ENCODE measurements at regions not wholly inside any gene's neighbourhood (a gene's known extent, or its start where the extent isn't known, plus 50 kb on each side); places are given as distances from the start of the nearest gene placed in this dataset.
"Not testable (repeated sequence)": the region's sequence is repeated elsewhere in the genome, so short reads cannot be mapped to it uniquely, and the experiment has no call there.

DNA sequence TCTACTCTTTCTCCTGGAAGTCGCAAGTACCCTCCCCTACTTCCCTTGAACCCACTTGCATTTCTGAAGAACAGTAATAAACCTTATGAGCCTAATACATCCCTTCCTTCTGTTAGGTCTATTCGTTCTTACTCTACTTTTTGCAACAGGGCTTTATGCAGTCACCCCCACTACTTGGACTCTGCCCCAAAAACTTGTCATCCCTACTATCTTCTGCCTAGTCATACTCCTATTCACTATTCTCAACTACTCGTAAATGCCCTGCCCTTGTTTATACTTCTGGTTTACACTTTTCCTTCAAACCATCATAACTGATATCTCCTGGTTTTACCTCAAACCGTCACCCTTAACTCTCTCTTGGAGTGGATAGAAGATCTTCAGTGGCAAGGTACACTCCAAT lies 55.2 kb upstream of the SLIT2 start:
- no peak for DNase-seq

DNA sequence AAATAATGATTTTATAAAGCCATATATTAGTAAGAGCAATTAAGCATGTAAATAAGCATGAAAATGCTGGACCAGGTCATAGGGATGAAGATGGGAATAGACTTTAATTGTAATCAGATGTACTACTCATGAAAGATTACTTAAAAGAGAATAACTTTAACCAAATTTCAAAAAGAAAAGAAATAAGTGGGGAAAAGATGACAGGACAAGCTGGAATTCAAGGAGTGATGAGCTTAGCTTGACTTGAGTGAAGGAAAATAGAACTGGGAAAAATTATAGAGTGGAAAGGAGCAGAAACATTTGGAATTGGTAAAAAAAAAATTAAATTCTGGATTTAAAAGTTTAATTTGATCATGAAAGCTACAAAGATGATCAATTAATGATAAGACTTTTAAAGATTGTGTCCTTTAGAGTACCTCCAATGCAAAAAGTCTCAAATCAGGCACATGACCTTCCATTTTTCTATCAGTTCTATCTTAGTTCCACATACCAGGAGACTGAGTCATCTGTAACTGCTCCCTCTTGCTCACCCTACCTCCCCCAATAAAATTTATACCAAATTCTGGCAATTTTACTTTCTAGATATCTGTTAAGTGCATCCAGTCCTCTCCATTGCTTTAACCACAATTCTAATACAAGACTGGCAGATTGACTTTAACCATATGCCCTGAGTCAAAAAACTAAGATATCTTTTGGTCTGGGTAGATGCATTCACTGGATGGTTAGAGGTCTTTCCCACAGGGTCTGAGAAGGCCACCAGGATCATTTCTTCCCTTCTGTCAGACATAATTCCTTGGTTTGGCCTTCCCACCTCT lies 56.4 kb upstream of the SLIT2 start:
- DNase-seq: no peak

DNA sequence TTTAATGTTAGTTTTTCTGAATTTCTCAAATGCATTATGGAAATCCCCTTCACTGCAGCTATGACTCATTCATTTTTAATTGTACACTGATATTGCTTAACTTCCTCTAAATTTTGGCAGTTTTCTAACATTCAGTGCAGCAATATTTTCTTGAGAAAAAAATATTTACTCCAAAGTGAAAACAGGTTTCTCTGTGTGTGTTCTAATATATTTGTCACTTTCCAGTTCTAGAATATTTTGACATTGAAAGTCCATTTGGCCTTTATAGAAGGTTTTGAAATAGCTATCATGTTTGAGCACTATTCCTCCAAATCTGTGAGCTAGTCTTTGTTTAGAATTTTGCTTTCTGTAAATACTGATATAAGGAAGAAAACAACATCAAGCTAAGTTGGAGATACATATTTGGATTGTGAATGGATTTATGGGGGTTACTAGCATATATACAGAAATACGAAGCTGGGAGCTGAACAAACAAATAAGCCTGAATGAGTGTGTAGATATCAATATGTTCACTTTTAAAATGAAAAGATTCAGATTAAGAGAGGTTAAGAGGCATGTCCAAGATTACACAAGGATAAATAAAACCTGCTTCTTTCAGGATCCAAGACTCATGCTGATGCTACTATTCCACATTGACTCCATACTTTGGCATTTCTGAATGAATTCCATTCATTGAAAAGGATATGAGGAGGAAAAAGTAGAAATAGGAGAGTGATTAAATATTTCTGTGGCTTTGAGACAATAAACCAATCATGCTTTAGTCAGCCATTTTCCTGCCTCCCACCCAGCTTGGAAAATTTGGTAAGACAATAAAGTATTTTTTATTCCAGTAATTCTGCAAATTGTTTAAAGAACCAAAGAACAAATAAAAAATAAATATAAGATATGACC lies 57.3 kb upstream of the SLIT2 start:
- no peak for DNase-seq

DNA sequence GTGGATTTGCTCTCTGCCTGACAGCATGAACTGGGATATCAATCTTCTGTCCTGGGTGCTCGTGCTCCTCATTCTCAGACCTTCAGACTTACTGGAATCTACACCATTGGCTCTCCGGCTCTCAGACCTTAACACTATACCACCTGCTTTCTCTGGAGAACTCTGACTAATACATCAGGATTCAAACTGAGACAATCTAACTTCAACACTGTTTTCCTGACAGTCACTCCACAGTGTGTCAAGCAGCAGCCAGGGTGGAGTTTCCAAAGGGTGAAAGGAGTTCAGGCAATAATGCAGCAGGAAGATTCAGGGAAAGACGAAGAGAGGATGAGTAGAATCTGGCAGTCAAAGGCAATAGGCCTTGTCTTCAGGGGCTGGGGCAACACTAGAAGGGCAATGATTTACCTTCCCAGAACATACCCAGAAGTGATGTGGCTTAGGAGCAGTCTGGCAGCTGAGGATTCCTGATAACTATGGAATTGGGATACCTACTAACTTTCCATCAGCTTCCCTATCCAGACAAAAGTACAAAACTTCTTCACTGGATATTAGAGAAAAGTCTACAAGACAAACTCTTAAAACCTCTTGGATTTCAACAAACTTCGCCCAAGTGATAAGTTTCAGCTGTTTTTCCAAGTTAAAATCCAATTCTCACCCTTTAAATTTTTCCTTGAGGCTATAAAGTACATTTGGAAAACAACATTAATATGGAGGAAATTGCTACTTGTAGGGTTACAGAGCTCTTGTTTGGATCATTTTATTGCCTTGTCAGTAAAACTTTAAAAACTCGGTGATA lies 58.4 kb upstream of the SLIT2 start:
- no peak for DNase-seq

DNA sequence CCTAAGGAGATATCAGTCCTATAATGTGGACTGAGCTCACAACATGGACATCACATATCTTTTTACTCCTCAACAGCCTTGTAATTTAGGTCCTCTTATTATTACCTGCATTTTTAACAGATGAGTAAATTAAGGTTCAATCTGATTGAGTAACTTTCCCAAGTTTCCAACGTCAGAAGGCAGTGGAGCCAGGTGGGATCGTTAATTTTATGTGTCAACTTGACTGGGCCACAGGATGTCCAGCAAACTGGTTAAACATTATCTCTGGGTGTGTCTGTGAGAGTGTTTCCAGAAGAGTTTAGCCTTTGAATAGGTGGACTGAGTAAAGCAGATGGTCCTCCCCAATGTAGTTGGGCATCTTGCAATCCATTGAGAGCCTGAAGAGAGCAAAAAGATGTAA lies 59.0 kb upstream of the SLIT2 start:
- DNase-seq: no peak

DNA sequence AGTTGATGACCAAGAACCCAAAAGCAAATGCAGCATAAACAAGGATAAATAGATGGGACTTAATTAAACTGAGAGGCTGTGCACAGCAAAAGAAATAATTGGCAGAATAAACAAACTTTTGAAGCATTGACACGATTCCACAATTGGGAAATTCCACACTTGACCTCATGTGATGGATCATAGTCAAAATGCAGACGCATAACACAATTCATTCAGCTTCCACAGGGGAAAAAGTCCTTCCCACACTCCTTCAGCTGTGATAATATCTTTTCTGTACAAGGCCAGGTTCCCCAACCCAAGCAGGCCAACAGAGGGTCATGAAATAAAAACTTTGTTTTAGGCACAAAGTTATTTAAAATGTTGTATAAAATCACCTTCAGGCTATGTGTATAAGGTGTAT lies 66.6 kb upstream of the SLIT2 start:
- DNase-seq: no peak

DNA sequence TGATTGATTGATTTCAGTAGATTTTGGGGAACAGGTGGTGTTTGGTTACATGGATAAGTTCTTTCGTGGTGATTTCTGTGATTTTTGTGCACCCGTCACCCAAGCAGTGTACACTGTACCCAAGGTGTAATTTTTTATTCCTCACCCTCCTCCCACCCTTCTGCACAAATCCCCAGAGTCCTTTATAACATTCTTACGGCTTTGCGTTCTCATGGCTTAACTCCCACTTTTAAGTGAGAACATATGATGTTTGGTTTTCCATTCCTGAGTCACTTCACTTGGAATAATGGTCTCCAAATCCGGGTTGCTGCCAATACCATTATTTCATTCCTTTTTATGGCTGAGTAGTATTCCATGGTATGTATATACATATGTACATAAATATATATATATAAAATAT lies 68.6 kb upstream of the SLIT2 start:
- not testable (repeated sequence) for DNase-seq

DNA sequence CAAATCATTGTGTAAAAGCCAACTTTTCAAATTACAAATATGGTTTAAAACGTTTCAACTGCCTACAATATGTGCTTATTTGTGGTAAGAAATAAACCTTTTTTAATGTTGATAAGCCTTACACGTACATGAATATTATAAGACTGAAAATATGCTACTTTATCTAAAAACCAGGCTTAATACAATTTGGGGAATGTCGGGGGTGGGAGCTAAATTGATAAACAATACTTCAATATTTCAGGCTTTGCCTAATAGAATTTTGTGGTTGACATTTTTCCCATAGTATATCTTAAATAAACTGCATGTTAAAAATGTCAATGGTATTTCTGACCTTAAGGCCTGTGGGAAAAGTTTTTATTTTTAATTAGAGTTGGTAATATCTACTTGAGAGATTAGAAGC lies 69.8 kb upstream of the SLIT2 start:
- DNase-seq: no peak

DNA sequence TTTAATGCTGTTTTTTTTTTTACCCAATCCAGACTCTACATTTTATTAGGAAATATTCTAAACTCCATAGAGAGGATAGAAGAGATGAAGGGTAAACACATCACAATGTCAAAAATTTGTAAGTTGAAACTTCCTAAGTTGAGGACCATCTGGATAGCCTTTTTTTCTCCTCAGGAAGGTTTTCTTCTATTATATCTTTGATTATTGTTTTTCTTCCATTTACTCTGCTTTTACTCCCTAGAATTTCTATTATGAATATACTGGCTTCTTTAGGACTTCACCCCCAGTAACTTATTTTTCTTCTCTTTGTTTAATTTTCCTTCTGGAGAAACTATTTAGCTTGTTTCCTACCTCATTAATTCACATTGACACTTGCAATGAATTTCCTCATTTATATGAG lies 71.2 kb upstream of the SLIT2 start:
- DNase-seq: no peak

DNA sequence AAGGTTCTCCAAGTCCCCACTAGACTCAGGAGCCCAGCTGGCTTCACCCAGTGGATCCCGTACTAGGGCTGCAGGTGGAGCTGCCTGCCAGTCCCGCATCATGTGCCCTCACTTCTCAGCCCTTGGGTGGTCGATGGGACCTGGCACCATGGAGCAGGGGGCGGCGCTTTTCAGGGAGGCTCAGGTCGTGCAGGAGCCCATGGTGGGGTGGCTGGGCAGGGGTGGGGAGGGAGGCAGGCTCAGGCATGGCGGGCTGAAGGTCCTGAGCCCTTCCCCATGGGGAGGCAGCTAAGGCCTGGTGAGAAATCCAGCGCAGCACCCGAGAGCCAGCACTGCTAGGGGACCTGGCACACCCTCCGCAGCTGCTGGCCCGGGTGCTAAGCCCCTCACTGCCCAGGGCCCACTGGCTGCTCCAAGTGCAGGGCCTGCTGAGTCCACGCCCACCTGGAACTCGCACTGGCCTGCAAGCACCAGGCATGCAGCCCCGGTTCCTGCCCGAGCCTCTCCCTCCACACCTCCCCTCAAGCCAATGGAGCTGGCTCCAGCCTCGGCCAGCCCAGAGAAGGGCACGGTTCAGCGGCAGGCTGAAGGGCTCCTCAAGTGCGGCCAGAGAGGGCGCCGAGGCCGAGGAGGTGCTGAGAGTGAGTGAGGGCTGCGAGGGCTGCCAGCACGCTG lies 72.7 kb upstream of the SLIT2 start:
- no peak for DNase-seq

DNA sequence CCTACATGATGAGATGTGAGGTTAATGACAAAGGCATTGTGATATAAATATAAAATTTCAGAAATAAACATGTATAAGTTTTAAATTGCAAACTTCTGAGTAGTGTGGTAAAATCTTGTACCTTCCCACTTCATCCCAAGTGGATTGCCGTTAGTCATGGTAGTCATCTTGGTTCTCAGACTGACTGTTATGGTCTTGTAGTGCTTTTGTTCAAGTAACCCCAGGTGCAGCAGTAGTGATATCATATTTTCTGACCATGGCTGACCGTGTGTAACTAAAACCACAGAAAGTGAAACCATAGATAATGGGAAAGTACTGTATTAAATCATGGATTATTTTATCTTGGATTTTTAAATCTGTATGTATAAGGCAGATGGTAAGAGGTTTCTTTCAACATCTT lies 74.8 kb upstream of the SLIT2 start:
- DNase-seq: no peak

DNA sequence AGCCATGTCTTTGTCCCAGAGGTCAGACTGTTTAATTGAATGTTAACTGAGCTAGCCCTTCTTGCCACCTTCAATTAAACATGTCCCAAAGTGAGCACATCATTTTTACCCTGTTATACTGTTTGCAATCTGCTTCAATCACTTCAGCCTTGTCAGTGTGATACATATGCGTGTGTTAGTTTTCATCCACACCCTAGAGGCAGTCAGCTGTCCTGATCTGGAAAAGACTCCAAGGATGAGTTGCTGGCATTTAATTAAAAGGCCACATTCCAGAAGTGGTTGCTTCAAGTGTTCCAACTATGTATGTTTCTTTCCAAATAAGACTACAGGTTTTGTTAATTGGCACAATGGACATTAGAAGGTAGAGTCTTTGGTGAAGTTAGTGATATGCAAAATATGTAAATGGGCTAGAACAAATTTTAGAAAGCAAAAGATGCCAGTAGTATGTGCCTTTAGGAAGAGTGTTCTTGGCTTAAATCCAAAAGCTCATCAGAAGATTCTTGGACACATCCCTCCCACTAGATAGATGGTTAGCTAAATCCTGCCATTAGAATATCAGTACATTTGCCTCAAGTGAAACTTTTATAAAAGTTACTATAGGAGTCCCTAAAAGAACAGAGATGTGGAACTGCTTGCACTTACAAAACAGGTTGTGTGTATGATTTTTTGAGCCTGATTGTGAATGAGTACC lies 79.5 kb upstream of the SLIT2 start:
- DNase-seq: no peak

DNA sequence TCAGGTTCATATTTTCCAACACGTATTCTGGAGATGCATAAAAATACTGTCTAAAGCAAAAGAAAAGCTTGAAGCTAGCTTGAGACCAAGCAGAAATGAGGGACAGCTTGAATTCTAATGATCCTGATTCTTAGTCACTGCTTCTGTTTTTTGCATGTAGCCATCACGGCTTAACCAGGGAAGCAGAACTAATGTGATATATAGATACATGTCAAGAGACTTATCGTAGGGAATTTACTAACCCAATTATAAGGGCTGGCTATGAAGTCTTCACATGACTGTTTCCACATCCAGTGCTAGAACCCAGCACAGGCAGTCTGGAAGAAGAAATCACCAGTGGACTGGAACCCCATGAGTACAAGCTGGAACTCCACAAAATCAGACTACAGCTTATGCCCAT lies 85.2 kb upstream of the SLIT2 start:
- DNase-seq: no peak

DNA sequence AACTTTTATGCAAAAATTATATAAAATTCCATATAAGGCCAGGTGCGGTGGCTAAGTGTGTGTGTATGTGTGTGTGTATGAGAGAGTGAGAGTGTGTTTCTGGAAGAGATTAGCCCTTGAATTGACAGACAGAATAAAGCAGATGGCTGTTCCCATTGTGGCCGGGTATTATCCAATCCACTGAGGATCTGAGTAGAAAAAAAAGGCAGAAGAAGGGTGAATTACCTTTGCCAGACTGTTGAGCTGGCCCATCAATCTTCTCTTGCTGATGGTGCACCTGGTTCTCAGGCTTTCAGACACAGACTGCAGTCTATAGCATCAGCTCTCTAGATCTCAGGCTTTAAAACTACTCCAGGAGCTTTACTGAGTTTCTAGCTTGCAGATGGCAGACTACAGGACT lies 92.2 kb upstream of the SLIT2 start:
- no peak for DNase-seq

DNA sequence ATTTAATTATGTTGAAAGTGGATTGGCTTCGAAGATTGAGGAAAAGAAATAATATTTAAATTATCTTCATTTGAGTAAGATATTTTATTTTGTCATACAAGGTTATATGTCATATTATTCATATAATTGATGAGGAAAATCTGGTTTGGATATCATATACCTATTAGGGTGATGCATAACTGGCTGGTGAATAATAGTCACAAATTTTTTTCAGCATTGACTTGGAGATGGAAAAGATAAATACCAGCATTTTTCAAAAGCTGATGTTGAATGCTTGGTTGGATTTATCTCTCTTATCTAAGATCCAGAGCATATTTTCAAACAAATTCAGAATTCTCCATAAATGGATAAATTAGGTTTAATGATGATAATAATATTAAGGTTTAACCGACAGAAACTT lies 93.5 kb upstream of the SLIT2 start:
- DNase-seq: no peak

DNA sequence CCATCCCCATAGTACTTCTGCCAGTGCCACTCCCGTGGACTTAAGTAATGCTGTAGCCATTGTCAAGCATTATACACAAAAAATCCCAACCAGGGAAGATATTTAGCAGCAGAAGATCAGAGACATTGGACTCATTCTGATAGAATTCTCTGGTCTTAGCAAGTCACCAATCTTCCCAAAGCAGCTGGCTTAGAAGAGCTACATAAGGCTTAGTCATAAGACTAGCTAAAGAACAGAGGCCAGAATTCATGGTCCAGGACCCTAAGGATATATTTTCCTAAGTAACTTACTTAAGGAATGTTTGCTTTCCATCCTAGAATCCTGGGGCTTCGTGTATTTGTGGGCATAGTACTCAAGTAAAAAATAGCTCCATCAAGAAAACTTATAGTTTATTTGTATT lies 100.3 kb upstream of the SLIT2 start:
- DNase-seq: no peak

DNA sequence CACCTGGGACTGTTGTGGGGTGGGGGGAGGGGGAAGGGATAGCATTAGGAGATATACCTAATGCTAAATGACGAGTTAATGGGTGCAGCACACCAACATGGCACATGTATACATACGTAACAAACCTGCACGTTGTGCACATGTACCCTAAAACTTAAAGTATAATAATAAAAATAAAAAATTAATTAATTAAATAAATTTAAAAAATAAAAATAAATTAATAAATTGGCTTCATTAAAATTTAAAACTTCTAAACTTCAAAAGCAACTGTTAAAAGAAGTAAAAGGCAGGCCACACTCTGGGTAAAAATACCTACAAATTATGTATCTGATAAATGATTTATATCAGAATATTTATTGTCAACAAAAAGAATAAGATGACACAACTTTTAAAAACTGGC lies 102.6 kb upstream of the SLIT2 start:
- not testable (repeated sequence) for DNase-seq

DNA sequence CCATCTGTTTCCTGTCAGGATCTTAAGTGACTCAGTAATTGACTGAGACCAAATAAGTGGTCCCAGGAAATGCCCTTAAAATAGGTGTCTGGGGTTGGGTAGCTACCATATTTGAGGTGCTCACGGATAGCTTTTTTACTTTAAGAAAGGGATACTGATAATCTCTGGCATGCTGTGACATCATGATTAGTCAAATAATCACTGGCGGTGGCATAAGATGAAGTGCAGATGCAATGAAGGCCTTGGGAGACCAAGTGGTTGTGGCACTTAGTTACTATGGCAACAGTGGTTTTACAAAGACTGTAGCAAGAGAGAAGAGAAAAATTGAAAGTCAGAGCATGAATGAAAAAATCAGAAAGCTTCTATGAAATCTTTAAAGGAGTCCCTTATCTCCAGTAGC lies 114.5 kb upstream of the SLIT2 start:
- no peak for DNase-seq

DNA sequence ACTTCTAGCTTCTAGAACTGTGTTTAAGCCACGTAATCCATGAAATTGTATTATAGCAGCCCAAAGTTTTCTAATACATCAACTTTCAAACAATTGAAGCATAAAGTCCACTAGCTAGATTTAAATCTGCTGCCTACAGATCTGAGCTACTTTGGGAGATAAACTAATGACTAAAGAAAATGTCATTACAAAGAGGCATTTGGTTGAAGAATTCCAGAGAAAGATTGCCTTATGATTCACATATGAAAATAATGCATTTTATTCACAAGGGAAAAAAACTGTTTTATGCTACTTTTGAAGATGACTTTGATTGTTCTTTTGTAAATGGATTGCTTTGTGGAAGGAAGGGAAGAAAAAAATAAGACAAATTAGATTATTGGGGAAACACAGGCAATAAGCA lies 124.1 kb upstream of the SLIT2 start:
- no peak for DNase-seq

DNA sequence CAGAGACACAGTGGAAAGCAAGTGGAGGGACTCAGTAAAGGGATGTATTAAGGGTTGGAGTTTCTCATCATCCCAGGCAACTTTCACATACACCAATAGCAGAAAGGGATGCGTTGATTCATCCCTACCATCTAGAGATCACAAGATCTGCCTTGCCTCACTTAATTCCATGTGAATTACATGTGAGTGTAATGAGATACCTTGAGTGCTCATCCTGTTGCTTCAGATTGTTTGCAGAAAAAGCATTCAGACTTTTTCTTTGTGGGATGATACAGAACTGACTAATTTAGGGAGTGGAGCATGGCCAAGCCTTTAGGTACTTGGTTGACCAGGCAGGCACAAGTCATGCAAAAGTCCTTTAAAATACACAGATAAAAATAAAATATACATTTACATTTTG lies 124.8 kb upstream of the SLIT2 start:
- no peak for DNase-seq

DNA sequence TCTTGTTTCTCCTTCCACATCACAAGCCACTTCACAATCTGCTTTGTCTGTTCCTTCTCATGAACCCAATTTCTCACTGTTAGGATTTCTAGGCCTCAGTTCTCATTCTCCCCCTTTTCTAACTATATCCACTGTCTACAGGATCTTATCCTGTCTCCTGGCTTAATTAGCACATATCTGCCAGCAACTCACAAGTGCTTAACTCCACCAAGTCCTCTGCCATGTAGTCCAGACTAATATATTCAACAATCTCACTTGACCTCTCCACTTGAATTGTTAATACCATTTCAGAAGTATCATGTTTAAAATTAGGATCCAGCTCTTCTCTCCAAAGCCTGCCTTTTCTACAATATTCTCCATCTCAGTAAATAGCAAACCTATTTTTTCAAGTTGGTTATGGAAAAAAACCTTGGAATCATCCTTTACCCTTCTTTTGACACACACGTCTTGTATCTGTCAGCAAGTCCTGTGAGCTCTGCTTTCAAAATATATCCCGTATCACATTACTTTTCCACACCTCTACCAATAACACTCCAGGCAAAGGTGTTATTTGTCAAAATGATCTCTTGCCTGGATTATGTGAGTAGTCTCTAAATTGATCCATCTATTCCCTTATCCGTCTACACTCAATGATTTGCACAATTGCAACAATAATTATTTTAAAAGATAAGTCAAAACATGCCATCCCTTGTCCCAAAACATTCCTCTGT lies 127.2 kb upstream of the SLIT2 start:
- no peak for DNase-seq
